ENCODE measurements at regions not wholly inside any gene's neighbourhood (a gene's known extent, or its start where the extent isn't known, plus 50 kb on each side); places are given as distances from the start of the nearest gene placed in this dataset.

GRCh38 chr6:102742028-102742427 is 1348.5 kb downstream of the GRIK2 start:
- Histone ChIP-seq H3K4me3 (ENCODE audit: low read depth in 2 of 2, low read length in 1 of 2) (no peak overlapping the region), H3K9ac (no peak overlapping the region), H3K4me1 (ENCODE audit: control insufficient read depth in 1 of 2, insufficient read depth in 2 of 2, low read depth in 1 of 2, low read length in 1 of 2) (peaks cover 0 to 4% of the 10 kb centered on the region in 2 experiments; a peak in 1 of 4 replicates), H3K27me3 (ENCODE audit: insufficient read depth) (no peaks in the 10 kb centered on the region), H3K27ac (ENCODE audit: low read depth in 2 of 2, low read length in 1 of 2) (no peak overlapping the region), H2AFZ (ENCODE audit: low read depth) (no peak overlapping the region), H3K9me3 (no peaks in the 10 kb centered on the region), H3K36me3 (replicated peaks in 1 of 2; ENCODE audit: control insufficient read depth in 1 of 2, insufficient read depth in 2 of 2, low read length in 1 of 2) (no peaks in the 10 kb centered on the region), H3K9me2 (no peaks in the 10 kb centered on the region), H3K79me2 (ENCODE audit: insufficient read depth) (no peaks in the 10 kb centered on the region), H3K4me2 (no peak overlapping the region), H3F3A (replicated peaks; ENCODE audit: insufficient read depth) (peaks cover 10% of the 10 kb centered on the region), H4K20me1 (ENCODE audit: insufficient read depth) (no peaks in the 10 kb centered on the region)
- no peak for TF ChIP-seq JUND (IDR thresholded peaks at IDR 0.05)
- no peak for TF ChIP-seq FOXJ3 (CRISPR knock-in tag; IDR thresholded peaks at IDR 0.05)
- WGBS (ENCODE audit: low lambda C conversion rate), result 65% methylated on average over 4 of the region's 4 CpGs
- no peak for DNase-seq
- CTCF ChIA-PET, result no interaction called here
- POLR2A ChIA-PET, result no interaction called here

GRCh38 chr6:102736941-102737368 is 1343.4 kb downstream of the GRIK2 start:
- CTCF ChIA-PET, result no interaction called here
- Histone ChIP-seq H3F3A (replicated peaks; ENCODE audit: insufficient read depth) (peaks cover 17% of the 10 kb centered on the region), H3K9me3 (no peaks in the 10 kb centered on the region), H4K20me1 (ENCODE audit: insufficient read depth) (no peaks in the 10 kb centered on the region), H3K9ac (no peak overlapping the region), H3K4me2 (peak overlapping the region; percentile 44), H3K27ac (ENCODE audit: low read depth in 2 of 2, low read length in 1 of 2) (peak overlapping the region in 1 of 2 experiments; percentile 75; a peak in 2 of 4 replicates), H3K27me3 (ENCODE audit: insufficient read depth) (no peaks in the 10 kb centered on the region), H3K9me2 (no peaks in the 10 kb centered on the region; the same call in 1 of the 2 replicates), H3K36me3 (replicated peaks in 1 of 2; ENCODE audit: control insufficient read depth in 1 of 2, insufficient read depth in 2 of 2, low read length in 1 of 2) (no peaks in the 10 kb centered on the region), H3K4me1 (ENCODE audit: control insufficient read depth in 1 of 2, insufficient read depth in 2 of 2, low read depth in 1 of 2, low read length in 1 of 2) (peaks cover 0 to 11% of the 10 kb centered on the region in 2 experiments; a peak in 1 of 4 replicates), H2AFZ (ENCODE audit: low read depth) (peak overlapping the region; percentile 90), H3K4me3 (ENCODE audit: low read depth in 2 of 2, low read length in 1 of 2) (no peak overlapping the region), H3K79me2 (ENCODE audit: insufficient read depth) (no peaks in the 10 kb centered on the region)
- DNase-seq, result no peak
- TF ChIP-seq NRF1 (IDR thresholded peaks at IDR 0.05; ENCODE audit: low read depth, low read length) (no peak), MEF2A (IDR thresholded peaks at IDR 0.05; ENCODE audit: borderline replicate concordance, low read depth) (peak; percentile 64; the same call in 1 of the 2 replicates), YY1 (IDR thresholded peaks at IDR 0.05; ENCODE audit: low read depth) (no peak), RAD21 (IDR thresholded peaks at IDR 0.05; ENCODE audit: low read length) (no peak), TAF1 (IDR thresholded peaks at IDR 0.05; ENCODE audit: borderline replicate concordance, low read depth, low read length) (no peak), MAX (IDR thresholded peaks at IDR 0.05; ENCODE audit: low read depth) (no peak), GATA2 (CRISPR knock-in tag; IDR thresholded peaks at IDR 0.05) (no peak), JUND (IDR thresholded peaks at IDR 0.05) (peak; percentile 50), SMC3 (IDR thresholded peaks at IDR 0.05; ENCODE audit: low read depth, low read length) (no peak), FOSL2 (IDR thresholded peaks at IDR 0.05; ENCODE audit: borderline replicate concordance, low read depth) (peak; percentile 38), EP300 (IDR thresholded peaks at IDR 0.05; ENCODE audit: borderline replicate concordance in 1 of 2, low read depth in 1 of 2, low read length in 1 of 2) (peak in 1 of 2 experiments; percentile 12; a peak in 1 of 4 replicates), TCF12 (IDR thresholded peaks at IDR 0.05) (peak; percentile 17; the same call in 1 of the 2 replicates)
- TF ChIP-seq, protein P1, sequence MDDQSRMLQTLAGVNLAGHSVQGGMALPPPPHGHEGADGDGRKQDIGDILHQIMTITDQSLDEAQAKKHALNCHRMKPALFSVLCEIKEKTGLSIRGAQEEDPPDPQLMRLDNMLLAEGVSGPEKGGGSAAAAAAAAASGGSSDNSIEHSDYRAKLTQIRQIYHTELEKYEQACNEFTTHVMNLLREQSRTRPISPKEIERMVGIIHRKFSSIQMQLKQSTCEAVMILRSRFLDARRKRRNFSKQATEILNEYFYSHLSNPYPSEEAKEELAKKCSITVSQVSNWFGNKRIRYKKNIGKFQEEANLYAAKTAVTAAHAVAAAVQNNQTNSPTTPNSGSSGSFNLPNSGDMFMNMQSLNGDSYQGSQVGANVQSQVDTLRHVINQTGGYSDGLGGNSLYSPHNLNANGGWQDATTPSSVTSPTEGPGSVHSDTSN (IDR thresholded peaks at IDR 0.05), result no peak
- TF ChIP-seq, protein P2, sequence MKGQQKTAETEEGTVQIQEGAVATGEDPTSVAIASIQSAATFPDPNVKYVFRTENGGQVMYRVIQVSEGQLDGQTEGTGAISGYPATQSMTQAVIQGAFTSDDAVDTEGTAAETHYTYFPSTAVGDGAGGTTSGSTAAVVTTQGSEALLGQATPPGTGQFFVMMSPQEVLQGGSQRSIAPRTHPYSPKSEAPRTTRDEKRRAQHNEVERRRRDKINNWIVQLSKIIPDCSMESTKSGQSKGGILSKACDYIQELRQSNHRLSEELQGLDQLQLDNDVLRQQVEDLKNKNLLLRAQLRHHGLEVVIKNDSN (IDR thresholded peaks at IDR 0.05; ENCODE audit: borderline replicate concordance, low read depth), result no peak
- TF ChIP-seq, protein P3, sequence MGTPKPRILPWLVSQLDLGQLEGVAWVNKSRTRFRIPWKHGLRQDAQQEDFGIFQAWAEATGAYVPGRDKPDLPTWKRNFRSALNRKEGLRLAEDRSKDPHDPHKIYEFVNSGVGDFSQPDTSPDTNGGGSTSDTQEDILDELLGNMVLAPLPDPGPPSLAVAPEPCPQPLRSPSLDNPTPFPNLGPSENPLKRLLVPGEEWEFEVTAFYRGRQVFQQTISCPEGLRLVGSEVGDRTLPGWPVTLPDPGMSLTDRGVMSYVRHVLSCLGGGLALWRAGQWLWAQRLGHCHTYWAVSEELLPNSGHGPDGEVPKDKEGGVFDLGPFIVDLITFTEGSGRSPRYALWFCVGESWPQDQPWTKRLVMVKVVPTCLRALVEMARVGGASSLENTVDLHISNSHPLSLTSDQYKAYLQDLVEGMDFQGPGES (IDR thresholded peaks at IDR 0.05; ENCODE audit: low read depth, low read length), result no peak
- 8% methylated on average over 2 of the region's 2 CpGs for WGBS (ENCODE audit: low lambda C conversion rate)
- POLR2A ChIA-PET, result no interaction called here
